B cell (primary cell): ENCODE measurements at regions not wholly inside any gene's neighbourhood (a gene's known extent, or its start where the extent isn't known, plus 50 kb on each side); places are given as distances from the start of the nearest gene placed in this dataset.

Experiments used
- ATAC-seq: fragments of 200-7000 bp; cut with Tn5 transposase; one replicate; pipeline ENCODE4 v1.10.0; 2021; ENCODE audit warnings: low read depth, mild to moderate bottlenecking, moderate number of reproducible peaks, moderate library complexity
- CTCF ChIA-PET: fragments of 350-600 bp; sonication (Branson Sonifier 250); formaldehyde crosslinking; loops from one replicate; lab custom pipeline; 2021; ENCODE audit warnings: antibody characterized with exemption, inconsistent platforms; lab: Charles Lee
- POLR2A ChIA-PET: fragments of 350-600 bp; sonication (Branson Sonifier 250); formaldehyde crosslinking; loops from one replicate; lab custom pipeline; 2021; ENCODE audit warnings: antibody characterized with exemption; lab: Charles Lee
- DNase-seq: peaks from one replicate; pipeline ENCODE4 v3.0.0; 2013
- H2AFZ ChIP-seq: 2 replicates; pipeline ENCODE4 v1.6.1; 2012; ENCODE audit warnings: mild to moderate bottlenecking, low read depth, low read length; ENCODE audit not compliant: insufficient read depth, poor library complexity, severe bottlenecking
- H3K27ac ChIP-seq, 2 donors: 1 replicate in 1 of 2; 2 replicates in 1 of 2; pipeline ENCODE4 v1.5.1; 2012 to 2013; ENCODE audit warnings: low read length in 2 of 2, mild to moderate bottlenecking in 2 of 2, moderate library complexity in 1 of 2
- H3K27me3 ChIP-seq, 4 experiments: fragments of 200-600 bp in 1 of 4; sonication (generic) in 1 of 4; replicated peaks in 1 of 4; 1 replicate in 2 of 4; 2 replicates in 2 of 4; pipeline versions ENCODE4 v1.6.1 to v1.7.0; 2013 to 2016; ENCODE audit warnings: low read length in 3 of 4, mild to moderate bottlenecking in 2 of 4, mixed read lengths in 1 of 4, moderate library complexity in 1 of 4; ENCODE audit not compliant: insufficient read depth in 4 of 4, control insufficient read depth in 3 of 4; ENCODE audit errors: control extremely low read depth in 1 of 4
- H3K36me3 ChIP-seq, 2 experiments: replicated peaks in 1 of 2; 1 replicate in 1 of 2; 2 replicates in 1 of 2; pipeline versions ENCODE4 v1.6.1 to v1.7.1; 2013; ENCODE audit warnings: low read length in 1 of 2; ENCODE audit not compliant: insufficient read depth in 2 of 2, control insufficient read depth in 1 of 2; ENCODE audit errors: control extremely low read depth in 1 of 2, extremely low read depth in 1 of 2
- H3K4me1 ChIP-seq, 2 donors: fragments of 200-600 bp in 1 of 2; sonication (generic) in 1 of 2; 1 replicate in 1 of 2; 2 replicates in 1 of 2; pipeline versions ENCODE4 v1.5.1 to v1.6.1; 2013 to 2017; ENCODE audit warnings: low read length in 2 of 2; ENCODE audit not compliant: control insufficient read depth in 2 of 2, insufficient read depth in 2 of 2
- H3K4me2 ChIP-seq: replicated peaks from 2 replicates; pipeline ENCODE3; 2012; ENCODE audit warnings: mild to moderate bottlenecking, low read depth, low read length; ENCODE audit not compliant: poor library complexity, severe bottlenecking
- H3K4me3 ChIP-seq, 5 experiments: fragments of 200-600 bp in 1 of 5; sonication (generic) in 1 of 5; 1 replicate in 3 of 5; 2 replicates in 2 of 5; pipeline versions ENCODE4 v1.5.1 to v1.7.0; 2011 to 2016; ENCODE audit warnings: low read length in 4 of 5, mild to moderate bottlenecking in 4 of 5, low read depth in 2 of 5, control low read depth in 1 of 5, moderate library complexity in 1 of 5; ENCODE audit not compliant: insufficient read depth in 1 of 5; ENCODE audit errors: control extremely low read depth in 1 of 5, extremely low read depth in 1 of 5
- H3K79me2 ChIP-seq: fragments of 200-600 bp; sonication (generic); one replicate; pipeline ENCODE4 v1.6.0; 2016; ENCODE audit warnings: low read length; ENCODE audit not compliant: control insufficient read depth, insufficient read depth
- H3K9ac ChIP-seq: fragments of 200-600 bp; sonication (generic); 2 replicates; pipeline ENCODE4 v1.6.1; 2017; ENCODE audit warnings: mild to moderate bottlenecking, low read length, moderate library complexity
- H3K9me3 ChIP-seq, 3 donors: one replicate each; pipeline versions ENCODE4 v1.6.1 to v1.7.1; 2013; ENCODE audit warnings: low read length in 2 of 3; ENCODE audit not compliant: control insufficient read depth in 2 of 3, insufficient read depth in 1 of 3; ENCODE audit errors: control extremely low read depth in 1 of 3
- H4K20me1 ChIP-seq: 2 replicates; pipeline ENCODE4 v1.6.0; 2012; ENCODE audit warnings: mild to moderate bottlenecking, low read length; ENCODE audit not compliant: insufficient read depth, control insufficient read depth, poor library complexity, severe bottlenecking
- H3K27ac Mint-ChIP-seq: one replicate; pipeline ENCODE4 v1.8.0; 2021; ENCODE audit warnings: mixed read lengths
- H3K27me3 Mint-ChIP-seq: one replicate; pipeline ENCODE4 v1.8.0; 2021; ENCODE audit warnings: mixed read lengths
- H3K4me1 Mint-ChIP-seq: one replicate; pipeline ENCODE4 v1.8.0; 2021; ENCODE audit warnings: mixed read lengths
- H3K4me3 Mint-ChIP-seq: one replicate; pipeline ENCODE4 v1.8.0; 2021; ENCODE audit warnings: mixed read lengths
- H3K9me3 Mint-ChIP-seq: one replicate; pipeline ENCODE4 v1.8.0; 2022; ENCODE audit warnings: mixed read lengths; ENCODE audit not compliant: insufficient read depth
- CTCF ChIP-seq: fragments of 200-600 bp; IDR thresholded peaks from one replicate; pipeline ENCODE4 v1.8.0; 2022; ENCODE audit warnings: antibody characterized with exemption, mild to moderate bottlenecking
- EZH2 ChIP-seq: IDR thresholded peaks from 2 replicates; pipeline ENCODE4 v1.6.1; 2012; ENCODE audit warnings: borderline replicate concordance, low read depth, mild to moderate bottlenecking, moderate library complexity, low read length; ENCODE audit not compliant: insufficient read depth, poor library complexity, severe bottlenecking
- WGBS: methylation state at CpG from one replicate; pipeline ENCODE4 v1.1.5; 2013; ENCODE audit warnings: missing lambda C conversion rate; ENCODE audit not compliant: insufficient coverage; 5-methylcytosine and 5-hydroxymethylcytosine counted together
- intact Hi-C: fragments of 100-400 bp; cut with micrococcal nuclease; formaldehyde crosslinking; loops from one replicate; pipeline ENCODE4 v1.10.0; 2022

- Histone ChIP-seq H3K36me3 (no peaks in the 10 kb centered on the region), H3K4me3 (no peak overlapping the region), H3K27me3 (no peaks in the 10 kb centered on the region), H2AFZ (no peak overlapping the region), H3K79me2 (no peaks in the 10 kb centered on the region), H3K4me1 (no peaks in the 10 kb centered on the region), H4K20me1 (no peaks in the 10 kb centered on the region), H3K9me3 (peaks cover 0 to 2% (median 0%) of the 10 kb centered on the region in 3 donors), H3K9ac (no peak overlapping the region), H3K4me2 (no peak overlapping the region), H3K27ac (no peak overlapping the region)
- no peak overlapping the region for H3K4me3 Mint-ChIP-seq
- CTCF ChIA-PET: no interaction called here
- no peaks in the 10 kb centered on the region for H3K27me3 Mint-ChIP-seq
- intact Hi-C loops: no loop called here
- DNase-seq (no peak), ATAC-seq (no peak)
- H3K27ac Mint-ChIP-seq: no peak overlapping the region
- TF ChIP-seq EZH2 (no peak), CTCF (no peak)
- POLR2A ChIA-PET: no interaction called here
- no peaks in the 10 kb centered on the region for H3K4me1 Mint-ChIP-seq
- no CpG with 5 or more reads among the region's 1 CpG for WGBS
- no peaks in the 10 kb centered on the region for H3K9me3 Mint-ChIP-seq
Observed at GRCh38 chr4:33270403-33270802, 2550.2 kb downstream of the PCDH7 start.

- Histone ChIP-seq H3K4me3 (no peak overlapping the region), H3K4me1 (no peaks in the 10 kb centered on the region), H3K27ac (no peak overlapping the region), H3K36me3 (no peaks in the 10 kb centered on the region), H4K20me1 (no peaks in the 10 kb centered on the region), H3K4me2 (no peak overlapping the region), H3K79me2 (no peaks in the 10 kb centered on the region), H3K9ac (no peak overlapping the region), H3K27me3 (no peaks in the 10 kb centered on the region), H2AFZ (no peak overlapping the region), H3K9me3 (peaks cover 0 to 2% (median 0%) of the 10 kb centered on the region in 3 donors)
- Mint-ChIP-seq H3K9me3 (no peaks in the 10 kb centered on the region), H3K4me1 (no peaks in the 10 kb centered on the region), H3K4me3 (no peak overlapping the region), H3K27ac (no peak overlapping the region), H3K27me3 (no peaks in the 10 kb centered on the region)
- TF ChIP-seq EZH2 (no peak), CTCF (no peak)
- ChIA-PET CTCF (no interaction called here), POLR2A (no interaction called here)
- no CpG with 5 or more reads among the region's 1 CpG for WGBS
- ATAC-seq (no peak), DNase-seq (no peak)
- intact Hi-C loops: no loop called here
Observed at GRCh38 chr4:33272722-33273121, 2552.6 kb downstream of the PCDH7 start.
